ENCODE measurements at regions not wholly inside any gene's neighbourhood (a gene's known extent, or its start where the extent isn't known, plus 50 kb on each side); places are given as distances from the start of the nearest gene placed in this dataset.

- TF ChIP-seq CREM (CRISPR knock-in tag; IDR thresholded peaks at IDR 0.05) (no peak), MLX (CRISPR knock-in tag; IDR thresholded peaks at IDR 0.05) (no peak), CTCF (IDR thresholded peaks at IDR 0.05) (no peak), ZNF532 (CRISPR knock-in tag; IDR thresholded peaks at IDR 0.05; ENCODE audit: borderline replicate concordance) (no peak), SMAD3 (CRISPR knock-in tag; IDR thresholded peaks at IDR 0.05; ENCODE audit: borderline replicate concordance) (no peak), ZNF138 (CRISPR knock-in tag; conservative IDR thresholded peaks at IDR 0.05) (no peak), ATF2 (CRISPR knock-in tag; IDR thresholded peaks at IDR 0.05; ENCODE audit: borderline replicate concordance, low read depth) (no peak), NFYB (CRISPR knock-in tag; conservative IDR thresholded peaks at IDR 0.05; ENCODE audit: low read depth) (no peak), TCF7 (CRISPR knock-in tag; IDR thresholded peaks at IDR 0.05; ENCODE audit: low read depth) (no peak), SMAD4 (CRISPR knock-in tag; IDR thresholded peaks at IDR 0.05) (no peak), SP1 (CRISPR knock-in tag; conservative IDR thresholded peaks at IDR 0.05) (no peak), ELF4 (CRISPR knock-in tag; IDR thresholded peaks at IDR 0.05; ENCODE audit: low read depth) (no peak), PRDM15 (CRISPR knock-in tag; IDR thresholded peaks at IDR 0.05) (no peak), E2F5 (CRISPR knock-in tag; IDR thresholded peaks at IDR 0.05) (no peak)
Measured at GRCh38 chr16:55993088-55993487, 117.9 kb upstream of the CES5A start.
